ENCODE measurements at regions not wholly inside any gene's neighbourhood (a gene's known extent, or its start where the extent isn't known, plus 50 kb on each side); places are given as distances from the start of the nearest gene placed in this dataset.
A peak's percentile ranks its signal among the peaks of the same experiment; 100 is the strongest.
"Not testable (repeated sequence)": the region's sequence is repeated elsewhere in the genome, so short reads cannot be mapped to it uniquely, and the experiment has no call there.

- BruUV-seq (replicated peaks); H3K27ac ChIP-seq (ENCODE audit: low read depth, low read length); CTCF ChIA-PET; RAD21 ChIA-PET (ENCODE audit: low non-redundant PET in 1 of 2, low total read pairs in 2 of 2, uncharacterized antibody in 2 of 2, unreplicated experiment in 2 of 2); H3K4me3 ChIP-seq (replicated peaks in 1 of 2; ENCODE audit: low read depth in 1 of 2, low read length in 2 of 2); ATAC-seq; H3K36me3 ChIP-seq (ENCODE audit: control insufficient read depth in 1 of 2, insufficient read depth in 2 of 2, low read length in 2 of 2); DNase-seq (ENCODE audit: low read depth, low spot score); H3K27me3 ChIP-seq (ENCODE audit: insufficient read depth, low read length); POLR2A ChIA-PET; intact Hi-C loops (cut with micrococcal nuclease); H2AFZ ChIP-seq (ENCODE audit: low read depth, low read length, poor library complexity, severe bottlenecking); H3K4me2 ChIP-seq (ENCODE audit: low read length); H3K9me2 ChIP-seq (ENCODE audit: insufficient read depth); H3K79me2 ChIP-seq (ENCODE audit: insufficient read depth, low read length); H3K9me3 ChIP-seq (ENCODE audit: control insufficient read depth in 1 of 2, insufficient read depth in 1 of 2, low read depth in 1 of 2, low read length in 2 of 2); H3K9ac ChIP-seq (ENCODE audit: low read length); H4K20me1 ChIP-seq (ENCODE audit: insufficient read depth): not testable (repeated sequence)
- H3K4me1 ChIP-seq (ENCODE audit: control insufficient read depth in 1 of 2, insufficient read depth in 2 of 2, low read length in 2 of 2) = peaks cover 0 to 19% of the 10 kb centered on the region in 2 experiments; a peak in 1 of 4 replicates
These were observed 299.2 kb downstream of the TRIML1 start for GRCh38 chr4:188438391-188438824.

GRCh38 chr4:188439641-188440311, 300.5 kb downstream of the TRIML1 start:
- no peaks in the 10 kb centered on the region for H3K9me3 ChIP-seq (ENCODE audit: control insufficient read depth in 1 of 2, insufficient read depth in 1 of 2, low read depth in 1 of 2, low read length in 2 of 2)
- DNase-seq (ENCODE audit: low read depth, low spot score) = no peak
- intact Hi-C loops (cut with micrococcal nuclease) = no loop called here
- ChIA-PET POLR2A (no interaction called here), CTCF (no interaction called here), RAD21 (ENCODE audit: low non-redundant PET in 1 of 2, low total read pairs in 2 of 2, uncharacterized antibody in 2 of 2, unreplicated experiment in 2 of 2) (no interaction called here)
- no peaks in the 10 kb centered on the region for H4K20me1 ChIP-seq (ENCODE audit: insufficient read depth)
- H3K4me2 ChIP-seq (ENCODE audit: low read length) = no peak overlapping the region
- no peak overlapping the region for H3K27ac ChIP-seq (ENCODE audit: low read depth, low read length)
- H3K36me3 ChIP-seq (ENCODE audit: control insufficient read depth in 1 of 2, insufficient read depth in 2 of 2, low read length in 2 of 2) = no peaks in the 10 kb centered on the region
- peaks cover 8 to 31% of the 10 kb centered on the region in 2 experiments for H3K4me1 ChIP-seq (ENCODE audit: control insufficient read depth in 1 of 2, insufficient read depth in 2 of 2, low read length in 2 of 2)
- no peak overlapping the region for H2AFZ ChIP-seq (ENCODE audit: low read depth, low read length, poor library complexity, severe bottlenecking)
- peak; percentile 38; the same call in 1 of the 2 replicates for ATAC-seq
- H3K79me2 ChIP-seq (ENCODE audit: insufficient read depth, low read length) = no peaks in the 10 kb centered on the region
- no peaks in the 10 kb centered on the region for H3K9me2 ChIP-seq (ENCODE audit: insufficient read depth)
- H3K4me3 ChIP-seq (replicated peaks in 1 of 2; ENCODE audit: low read depth in 1 of 2, low read length in 2 of 2) = no peak overlapping the region
- H3K27me3 ChIP-seq (ENCODE audit: insufficient read depth, low read length) = no peaks in the 10 kb centered on the region
- TF ChIP-seq REST (IDR thresholded peaks at IDR 0.05; ENCODE audit: low read depth) = no peak
- TF ChIP-seq FOSL1 (IDR thresholded peaks at IDR 0.05; ENCODE audit: low read depth) = no peak
- no peak for TF ChIP-seq ATF3 (IDR thresholded peaks at IDR 0.05)
- TF ChIP-seq TCF7L2 (IDR thresholded peaks at IDR 0.05; ENCODE audit: borderline replicate concordance, extremely low read depth, insufficient read depth, insufficient read length) = no peak
- TF ChIP-seq CBX3 (IDR thresholded peaks at IDR 0.05; ENCODE audit: low read depth) = no peak
- no peak for TF ChIP-seq EZH2phosphoT487 (IDR thresholded peaks at IDR 0.05; ENCODE audit: borderline replicate concordance)
- TF ChIP-seq EZH2 (IDR thresholded peaks at IDR 0.05) = no peak
- BruUV-seq (replicated peaks) = no TSS peak
- H3K9ac ChIP-seq (ENCODE audit: low read length) = no peak overlapping the region
